GOT3 (cell line): ENCODE measurements at regions not wholly inside any gene's neighbourhood (a gene's known extent, or its start where the extent isn't known, plus 50 kb on each side); places are given as distances from the start of the nearest gene placed in this dataset.

Experiments
- DNase-seq: peaks from one replicate; lab custom pipeline; 2025; ENCODE audit warnings: mixed read lengths; lab: John Stamatoyannopoulos, UW

DNA sequence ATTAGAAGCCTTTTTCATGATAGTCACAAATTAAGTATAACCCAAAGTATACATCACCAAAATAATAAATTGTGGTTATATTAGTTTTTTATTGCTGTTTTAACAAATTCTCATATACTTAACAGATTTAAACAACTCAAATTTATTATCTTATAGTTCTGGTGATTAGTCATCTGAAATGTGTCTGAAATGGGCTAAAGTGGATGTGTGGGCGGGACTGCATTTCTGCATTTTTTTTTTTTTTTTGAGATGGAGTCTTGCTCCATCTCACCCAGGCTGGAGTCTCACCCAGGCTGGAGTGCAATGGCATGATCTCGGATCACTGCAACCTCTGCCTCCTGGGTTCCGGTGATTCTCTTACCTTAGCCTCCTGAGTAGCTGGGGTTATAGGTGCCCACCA is 891.5 kb upstream of the CELF2 start:
- DNase-seq, result no peak

DNA sequence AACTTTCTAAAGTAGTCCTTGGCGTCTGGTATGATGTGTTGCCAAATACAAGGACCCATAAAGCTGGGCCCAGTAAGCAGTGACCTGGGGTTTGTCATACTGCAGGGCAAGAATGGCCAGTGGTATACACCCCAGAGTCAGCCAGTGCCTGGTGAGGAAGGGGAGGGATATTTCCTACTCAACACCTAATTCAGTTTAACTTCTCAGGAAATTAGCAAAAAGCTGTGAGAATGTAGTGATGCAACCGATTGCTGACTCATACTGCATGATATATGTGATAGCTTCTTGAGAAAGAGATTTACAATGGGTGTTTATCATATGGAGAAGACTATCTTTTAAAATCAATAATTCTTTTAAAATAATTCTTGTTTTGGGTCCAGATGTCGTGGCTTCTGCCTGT is 889.3 kb upstream of the CELF2 start:
- no peak for DNase-seq

DNA sequence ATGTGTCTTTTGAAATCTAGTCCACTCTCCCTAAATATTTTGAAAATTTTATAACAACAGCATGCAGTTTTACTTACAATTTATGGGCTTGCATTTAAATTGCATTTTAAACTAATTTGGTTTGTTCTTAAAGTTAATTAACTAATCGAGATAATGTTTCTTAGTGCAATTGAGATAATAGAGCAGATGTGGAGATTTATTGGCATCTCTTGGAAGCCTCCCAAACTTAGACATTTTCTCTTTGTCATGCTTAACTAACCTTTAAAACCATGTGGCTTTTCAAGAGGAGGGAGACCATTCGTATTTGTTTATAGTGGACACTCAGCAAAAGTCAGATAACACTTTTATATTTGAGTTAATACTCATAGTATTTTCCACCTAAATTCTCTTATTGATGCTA is 887.0 kb upstream of the CELF2 start:
- no peak for DNase-seq

DNA sequence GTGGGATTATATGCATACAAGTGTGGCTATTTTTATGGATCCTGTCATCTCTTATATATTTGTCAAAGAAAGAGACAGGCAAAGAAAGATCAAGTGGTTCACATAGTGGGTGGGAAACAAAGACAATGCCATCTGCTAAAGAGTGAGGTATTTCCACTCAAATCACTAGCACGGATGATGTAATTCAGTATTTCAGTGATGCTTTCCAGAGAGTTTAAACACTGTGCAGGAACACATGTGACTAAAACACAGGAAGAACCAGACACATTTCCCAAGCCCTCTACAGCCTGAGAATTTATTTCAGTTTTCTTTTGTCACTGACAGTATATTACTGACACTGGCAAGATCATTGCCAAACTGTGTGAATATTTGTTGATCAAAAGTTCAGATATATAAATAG is 885.7 kb upstream of the CELF2 start:
- DNase-seq, result no peak

DNA sequence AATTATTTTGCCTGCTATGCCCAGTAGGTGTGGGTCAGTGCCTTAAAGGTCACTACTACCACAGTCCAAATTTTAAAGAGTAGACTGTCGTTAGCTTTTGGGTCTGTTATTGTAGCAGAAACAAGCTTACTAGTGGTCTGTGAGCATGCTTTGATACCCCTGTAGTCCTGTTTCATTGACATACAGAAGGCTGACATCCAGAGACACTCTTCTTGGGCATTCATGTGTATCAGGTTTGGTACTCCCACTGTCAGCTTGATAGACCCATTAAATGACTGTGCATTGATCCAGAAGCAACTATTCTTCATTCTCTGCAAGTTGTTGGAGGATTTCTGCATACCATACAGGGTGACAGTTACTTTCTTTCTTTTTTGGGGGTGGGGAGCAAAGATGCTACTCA is 884.4 kb upstream of the CELF2 start:
- DNase-seq, result no peak

DNA sequence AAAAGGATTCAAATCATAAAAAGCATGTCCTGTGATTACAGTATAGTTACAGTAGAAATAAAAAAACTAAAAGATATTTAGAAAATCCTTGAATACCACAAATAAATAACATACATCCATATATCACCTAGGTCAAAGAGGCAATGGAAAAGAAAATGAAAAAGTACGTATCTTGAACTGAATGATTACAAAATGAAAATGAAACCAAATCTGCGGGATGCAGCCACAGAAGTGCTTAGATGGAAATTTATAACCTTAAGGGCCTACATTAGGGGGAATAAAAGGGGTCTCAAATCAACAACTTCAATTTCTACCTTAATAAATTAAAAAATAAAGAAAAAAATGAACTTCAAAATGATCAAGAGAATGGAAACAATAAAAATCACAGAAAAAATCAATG is 879.0 kb upstream of the CELF2 start:
- DNase-seq, result no peak

DNA sequence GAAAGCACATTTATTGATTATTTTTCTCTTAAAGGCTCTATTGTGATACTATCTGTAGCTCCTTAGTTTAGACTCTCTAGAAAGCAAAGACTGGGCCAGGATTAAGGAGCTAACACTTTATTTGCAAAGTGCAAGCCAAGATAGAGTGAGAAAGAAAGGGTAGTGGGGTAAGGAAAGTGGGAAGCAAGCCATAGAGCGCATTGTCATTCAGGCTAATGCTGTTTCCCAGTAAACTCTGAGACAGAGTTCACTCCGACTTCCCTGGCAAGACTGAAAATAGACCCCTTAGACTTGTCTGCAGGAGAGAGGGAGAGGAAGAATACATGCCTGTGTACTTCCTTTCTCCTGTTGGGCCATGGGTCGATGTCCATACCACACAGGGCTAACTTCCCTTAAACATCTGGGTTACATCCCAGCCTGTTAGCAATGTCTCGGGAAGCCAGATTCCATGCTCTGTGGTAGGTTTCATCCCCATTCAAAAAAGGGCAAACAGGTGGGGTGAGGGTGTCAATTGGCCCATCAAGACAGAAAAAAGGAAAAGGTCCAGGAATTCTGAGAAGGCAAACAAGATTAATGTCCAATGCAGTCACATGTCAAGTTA is 875.8 kb upstream of the CELF2 start:
- DNase-seq, result no peak

DNA sequence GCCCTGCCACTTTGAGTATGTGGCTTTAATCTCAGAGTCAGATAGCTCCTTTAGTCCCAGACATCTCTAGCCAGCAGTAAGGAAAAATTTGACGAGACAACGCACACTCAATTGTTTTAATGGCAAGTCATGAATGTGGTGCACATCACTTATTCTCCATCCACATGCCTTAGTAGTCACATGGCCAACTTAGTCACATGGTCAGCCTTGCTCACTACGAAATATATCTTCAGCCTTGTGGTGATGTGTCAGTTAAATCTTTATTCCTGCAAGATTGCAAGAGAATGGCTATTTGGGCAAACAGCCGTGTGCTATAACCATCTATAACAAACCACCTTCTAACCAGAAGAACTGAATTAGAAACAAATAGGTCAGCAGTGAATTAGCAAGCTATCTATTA is 871.1 kb upstream of the CELF2 start:
- no peak for DNase-seq

DNA sequence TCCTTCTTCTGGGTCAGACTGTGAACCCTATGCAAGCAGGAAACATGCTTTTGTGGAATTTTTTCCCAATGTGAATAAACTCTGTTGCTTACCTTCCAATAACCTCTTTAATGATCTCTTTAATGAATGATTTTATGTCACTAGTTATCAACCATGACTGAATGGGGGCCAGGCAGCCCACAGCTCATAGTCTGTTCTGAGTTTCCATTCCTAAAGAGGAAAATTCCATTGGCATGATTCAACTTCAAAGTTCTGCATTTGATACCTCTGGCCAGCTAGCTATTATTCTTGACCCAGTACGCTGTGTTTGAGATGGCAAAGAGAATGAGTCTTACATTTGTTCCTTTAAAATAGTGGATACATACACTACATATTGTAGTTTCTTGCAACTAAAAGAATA is 867.8 kb upstream of the CELF2 start:
- DNase-seq, result no peak

DNA sequence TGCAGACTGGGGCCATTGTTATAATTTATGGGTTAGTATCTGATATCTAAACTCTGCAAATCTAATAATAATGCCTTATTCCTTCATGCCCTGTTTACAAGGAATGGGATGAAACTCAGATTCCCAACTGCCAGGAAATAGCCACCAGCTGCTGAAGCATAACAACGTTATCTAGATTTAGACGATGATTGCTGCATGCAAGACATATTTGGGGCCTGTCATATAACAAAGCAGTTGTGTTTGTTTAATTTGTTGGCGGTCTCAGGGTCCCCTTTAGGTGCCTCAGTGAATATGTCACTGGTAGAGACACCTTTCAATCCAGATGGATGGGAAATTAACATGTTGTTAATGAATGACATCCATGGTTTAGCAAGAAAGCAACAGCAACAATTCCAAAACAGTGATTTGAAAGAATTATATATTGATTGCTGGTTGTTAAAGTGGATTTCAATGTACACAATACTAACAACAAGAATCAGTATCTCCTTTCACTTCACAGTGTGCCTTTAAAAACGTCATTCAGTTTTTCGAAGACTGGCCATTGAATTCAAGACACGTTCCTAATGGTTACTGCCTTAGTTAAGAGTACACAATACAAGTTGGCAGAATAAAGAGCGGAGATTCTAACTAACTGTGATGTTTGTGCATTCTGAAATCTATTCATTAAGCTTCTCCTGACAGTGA is 860.6 kb upstream of the CELF2 start:
- DNase-seq, result no peak

DNA sequence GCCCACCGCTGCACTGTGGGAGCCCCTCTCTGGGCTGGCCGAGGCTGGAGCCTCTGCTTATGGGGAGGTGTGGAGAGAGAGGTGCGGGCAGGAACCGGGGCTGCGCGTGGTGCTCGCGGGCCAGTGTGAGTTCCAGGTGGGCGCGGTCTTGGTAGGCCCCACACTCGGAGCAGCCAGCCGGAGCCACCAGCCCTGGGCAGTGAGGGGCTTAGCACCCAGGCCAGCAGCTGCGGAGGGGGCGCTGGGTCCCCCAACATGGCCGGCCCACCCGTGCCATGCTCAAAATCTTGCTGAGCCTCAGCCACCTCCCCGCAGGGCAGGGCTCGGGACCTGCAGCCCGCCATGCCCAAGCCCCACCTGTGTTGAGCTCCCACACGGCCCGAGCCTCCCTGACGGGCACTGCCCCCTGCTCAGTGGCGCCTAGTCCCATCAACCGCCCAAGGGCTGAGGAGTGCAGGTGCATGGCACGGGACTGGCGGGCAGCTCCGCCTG is 856.8 kb upstream of the CELF2 start:
- no peak for DNase-seq

DNA sequence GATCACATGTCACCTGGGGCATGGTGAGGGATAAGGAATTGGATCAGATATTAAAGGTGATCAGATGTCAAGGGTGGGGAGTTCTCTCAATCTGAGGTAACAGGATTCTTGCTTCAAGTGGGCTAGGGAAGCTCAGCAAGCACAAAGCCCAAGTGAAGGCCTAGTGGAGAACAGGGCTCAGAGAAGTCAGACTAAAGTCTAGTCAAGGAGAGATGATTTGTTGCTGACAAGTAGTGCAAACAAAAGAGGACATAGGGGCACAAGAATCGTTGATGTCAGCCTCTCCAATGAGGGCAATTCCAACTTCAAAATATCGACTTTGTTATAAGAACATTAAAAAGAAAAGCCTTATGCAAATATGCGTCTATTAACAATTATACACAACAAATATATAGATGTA is 852.8 kb upstream of the CELF2 start:
- no peak for DNase-seq

DNA sequence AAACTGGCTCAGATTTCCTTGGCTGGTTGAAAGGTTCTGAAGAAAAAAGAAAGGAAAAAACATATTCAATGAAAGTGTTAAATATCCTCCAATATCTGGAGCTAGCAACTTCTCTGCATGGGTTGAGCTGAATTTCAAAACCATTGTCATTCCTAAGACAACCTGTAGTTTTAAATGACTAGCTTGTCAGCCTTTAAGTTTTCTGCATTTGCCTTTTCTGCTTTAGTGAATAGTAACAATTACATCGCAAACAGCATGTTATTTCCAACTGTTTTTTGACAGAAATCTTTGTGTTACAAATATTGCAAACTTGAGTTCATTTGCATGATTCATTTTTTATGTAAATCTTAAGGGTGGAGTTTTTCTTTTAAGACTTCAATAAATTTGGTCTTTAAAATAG is 852.3 kb upstream of the CELF2 start:
- DNase-seq, result no peak

DNA sequence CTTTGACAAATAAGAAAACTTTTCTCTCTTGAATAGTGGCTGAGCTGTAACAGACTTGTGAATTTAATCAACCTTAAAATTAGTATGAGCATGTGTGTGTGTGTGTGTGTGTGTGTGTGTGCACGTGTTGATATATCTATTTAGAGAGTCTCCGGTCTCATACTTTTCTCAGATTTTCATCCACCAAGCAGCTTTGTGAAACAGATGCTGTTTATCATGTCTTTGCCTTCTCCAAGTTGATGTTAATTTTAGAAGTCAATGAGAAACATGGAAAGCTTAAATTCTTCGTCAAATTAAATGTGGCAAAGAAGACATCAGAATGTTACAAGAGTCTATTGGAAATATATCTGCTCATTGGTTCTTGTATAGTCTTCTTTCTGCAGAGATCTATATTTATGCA is 839.2 kb upstream of the CELF2 start:
- DNase-seq, result no peak

DNA sequence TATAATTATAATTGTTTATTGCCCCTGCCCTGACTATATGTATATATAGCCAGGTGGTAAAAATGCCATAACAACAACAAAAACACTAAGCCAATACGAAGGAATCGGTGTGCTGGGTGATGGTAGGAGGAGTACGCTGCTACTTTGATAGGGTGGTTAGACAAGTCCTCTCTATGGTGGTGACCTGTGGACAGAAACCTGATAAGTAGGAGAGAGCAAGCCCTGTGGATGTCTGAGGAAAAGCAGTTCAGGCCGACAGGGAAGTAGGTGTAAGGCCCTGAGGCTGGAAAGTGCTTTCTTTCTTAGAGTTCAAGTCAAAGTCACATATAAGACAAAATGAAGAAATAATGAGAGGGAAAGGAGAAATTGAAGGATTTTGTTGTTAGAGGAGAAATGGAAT is 823.8 kb upstream of the CELF2 start:
- no peak for DNase-seq

DNA sequence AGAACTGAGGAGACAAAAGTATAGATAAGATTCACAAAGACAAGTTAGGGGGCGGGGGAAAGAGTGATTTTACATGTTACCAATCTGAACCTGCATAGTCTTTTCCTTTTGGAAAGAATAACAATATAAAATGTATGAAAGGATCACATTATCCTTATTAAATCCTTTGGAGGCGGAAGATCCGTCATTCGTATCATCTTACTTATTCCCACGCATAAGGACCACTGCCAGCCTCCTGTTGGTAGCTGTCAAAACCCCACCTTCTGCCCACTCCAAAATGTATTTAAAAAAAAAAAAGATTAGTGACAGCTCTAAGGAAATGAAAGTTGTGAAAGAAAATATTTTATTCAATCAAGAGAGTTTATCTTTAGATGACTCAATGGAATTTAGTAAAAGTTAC is 821.0 kb upstream of the CELF2 start:
- DNase-seq, result no peak

DNA sequence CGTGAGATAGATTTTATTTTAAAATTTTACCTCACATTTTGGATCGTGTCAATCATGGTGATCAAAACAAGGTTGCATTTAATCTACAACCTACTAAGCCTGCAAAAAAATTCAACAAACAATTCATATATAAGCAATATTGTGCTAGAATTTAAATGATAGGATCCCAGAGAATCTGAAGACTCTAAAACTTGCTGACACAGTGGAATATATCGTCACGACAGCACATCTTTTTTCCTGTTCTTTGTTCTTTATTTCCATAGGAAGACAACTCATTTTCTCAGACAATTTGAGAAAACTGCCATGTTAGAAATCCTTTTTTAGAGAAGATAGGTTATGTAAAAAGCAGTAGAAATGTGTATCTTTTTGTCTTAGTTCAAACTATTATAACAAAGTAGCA is 820.2 kb upstream of the CELF2 start:
- DNase-seq, result no peak

DNA sequence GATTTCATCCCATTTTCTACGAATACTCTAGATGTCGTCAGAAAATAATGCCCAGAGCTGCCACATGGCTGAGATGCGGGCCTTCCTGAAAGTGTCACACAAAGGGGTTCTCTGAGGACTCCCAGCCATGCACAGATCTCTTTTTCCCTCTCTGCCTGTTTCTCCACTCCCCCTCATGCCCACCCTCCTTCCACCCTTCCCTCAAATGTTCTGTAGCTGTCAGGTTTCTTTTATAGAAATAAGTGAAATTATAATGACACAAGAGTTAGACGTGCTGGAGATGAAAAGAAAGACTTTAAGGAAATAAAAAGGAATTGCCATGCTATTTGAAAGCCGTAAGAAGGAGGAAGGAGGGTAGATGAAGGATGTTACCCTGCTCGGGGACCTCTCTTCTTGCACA is 819.3 kb upstream of the CELF2 start:
- no peak for DNase-seq

DNA sequence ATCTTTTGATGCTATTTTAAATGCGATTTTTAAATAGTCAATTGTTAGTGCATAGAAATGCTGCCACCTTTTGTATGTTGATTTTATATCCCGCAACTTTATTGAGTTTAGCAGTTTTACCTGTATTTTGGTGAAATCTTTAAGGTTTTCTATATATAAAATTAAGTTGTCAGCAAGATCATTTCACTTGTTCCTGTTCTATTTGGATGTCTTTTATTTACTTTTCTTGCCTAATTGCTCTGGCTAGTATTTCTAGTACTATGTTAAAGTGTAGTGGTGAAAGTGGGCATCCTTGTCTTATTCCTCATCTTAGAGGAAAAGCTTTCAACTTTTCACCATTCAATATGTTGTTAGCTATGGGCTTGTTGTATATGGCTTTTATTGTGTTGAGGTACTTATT is 813.3 kb upstream of the CELF2 start:
- DNase-seq, result no peak

DNA sequence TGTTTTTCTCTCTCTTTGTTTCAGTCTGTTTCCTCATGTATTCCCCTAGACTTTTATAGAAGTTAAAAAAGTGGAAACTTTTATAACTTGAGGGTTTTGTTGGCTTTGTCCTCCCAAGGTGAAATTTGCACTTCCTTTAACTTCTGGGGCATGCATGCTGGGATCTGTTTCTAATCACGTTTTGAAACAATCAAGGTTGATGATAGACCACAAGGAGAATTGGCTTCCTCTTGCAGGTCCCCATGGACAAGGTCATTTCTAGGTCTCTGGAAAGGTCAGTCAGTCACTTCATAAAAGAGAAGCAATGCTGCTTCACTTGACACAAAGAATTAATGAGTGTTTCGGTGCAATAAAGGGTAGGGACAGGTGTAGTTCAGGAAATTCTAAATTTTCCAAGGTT is 811.8 kb upstream of the CELF2 start:
- DNase-seq, result no peak

DNA sequence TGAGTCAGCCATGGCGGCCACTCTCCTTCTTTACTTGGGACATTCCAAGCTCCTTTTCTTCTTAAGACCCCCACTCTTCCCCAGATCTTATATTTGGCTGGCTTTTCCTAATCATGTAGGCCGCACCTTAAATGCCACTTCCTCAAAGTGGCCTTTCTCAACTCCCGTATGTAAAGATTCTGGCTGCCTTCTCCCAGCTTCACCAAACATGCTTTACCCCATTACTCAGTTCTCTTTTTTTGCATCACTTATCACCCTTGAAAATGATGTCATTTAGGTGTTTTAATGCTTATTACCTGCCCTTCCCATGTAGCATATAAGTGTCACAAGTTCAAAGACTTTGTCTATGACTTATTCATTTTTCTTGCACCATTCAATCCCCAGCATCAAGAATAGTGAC is 810.1 kb upstream of the CELF2 start:
- DNase-seq, result no peak

DNA sequence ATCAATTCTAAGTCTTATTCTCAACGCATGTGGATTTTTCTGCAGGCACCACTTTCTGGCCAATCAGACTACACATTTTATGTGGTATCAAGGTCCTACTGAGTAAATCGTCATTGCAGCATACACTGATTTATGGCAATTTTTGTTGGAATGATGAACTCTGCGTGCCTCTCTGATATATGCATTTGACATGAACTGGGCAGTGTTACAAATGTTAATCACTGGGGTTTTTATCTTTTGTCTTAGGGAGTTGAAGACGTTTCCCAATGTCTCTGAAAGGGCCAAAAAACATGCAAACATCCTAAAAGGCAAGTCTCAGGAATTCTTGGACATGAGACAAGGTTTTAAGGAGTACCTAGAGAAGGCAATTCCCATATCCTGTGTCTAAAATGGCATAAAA is 809.5 kb upstream of the CELF2 start:
- DNase-seq, result no peak

DNA sequence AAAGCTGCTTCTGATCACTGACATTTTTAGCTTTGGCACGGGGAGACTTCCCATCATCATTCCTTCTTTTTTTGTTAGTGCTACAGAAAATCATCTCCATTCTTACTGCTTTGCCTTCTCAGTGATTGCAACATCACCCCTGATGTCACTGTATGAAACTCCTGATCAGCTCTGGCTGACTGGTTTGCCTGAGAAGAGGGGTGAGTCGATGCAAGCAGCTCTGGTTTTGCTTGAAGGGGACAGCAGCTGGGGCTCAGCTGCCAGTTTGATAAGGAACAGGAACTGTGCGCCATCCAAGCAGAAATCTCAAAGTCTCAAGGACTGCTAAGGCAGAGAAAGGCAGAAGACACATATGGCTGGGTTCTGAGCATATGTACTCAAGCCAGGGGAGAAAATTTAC is 808.5 kb upstream of the CELF2 start:
- DNase-seq, result no peak

DNA sequence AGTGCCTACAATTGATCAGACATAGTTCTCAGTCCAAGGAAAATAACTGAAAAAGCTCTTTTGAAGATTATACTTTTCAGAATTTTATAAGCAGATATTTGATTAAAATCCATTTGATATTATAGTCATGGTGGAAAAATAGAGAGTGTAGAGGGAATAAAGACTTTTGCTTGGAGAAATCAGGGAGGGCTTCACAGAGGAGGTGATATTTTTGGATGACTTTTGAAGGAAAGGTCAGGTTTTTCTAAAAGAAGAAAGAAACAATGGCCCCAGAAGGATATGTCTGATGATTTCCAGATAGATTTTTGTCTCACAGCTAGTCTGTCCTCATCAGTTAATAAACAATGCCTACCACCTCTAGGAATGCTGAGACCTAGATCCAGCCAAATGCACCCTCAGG is 806.3 kb upstream of the CELF2 start:
- DNase-seq, result no peak
